Posterior cingulate gyrus (tissue), 11 donors: ENCODE measurements at regions not wholly inside any gene's neighbourhood (a gene's known extent, or its start where the extent isn't known, plus 50 kb on each side); places are given as distances from the start of the nearest gene placed in this dataset.
"Not testable (repeated sequence)": the region's sequence is repeated elsewhere in the genome, so short reads cannot be mapped to it uniquely, and the experiment has no call there.

Experiments used
- DNase-seq, 10 donors: peaks; one replicate each; pipeline versions ENCODE4 v3.0.0 to v3.0.0-alpha.2; 2020 to 2021; ENCODE audit warnings: mixed read lengths in 3 of 10
- intact Hi-C: fragments of 100-400 bp; cut with DNase I; formaldehyde crosslinking; loops from one replicate; pipeline ENCODE4 v1.15.1; 2023

DNA sequence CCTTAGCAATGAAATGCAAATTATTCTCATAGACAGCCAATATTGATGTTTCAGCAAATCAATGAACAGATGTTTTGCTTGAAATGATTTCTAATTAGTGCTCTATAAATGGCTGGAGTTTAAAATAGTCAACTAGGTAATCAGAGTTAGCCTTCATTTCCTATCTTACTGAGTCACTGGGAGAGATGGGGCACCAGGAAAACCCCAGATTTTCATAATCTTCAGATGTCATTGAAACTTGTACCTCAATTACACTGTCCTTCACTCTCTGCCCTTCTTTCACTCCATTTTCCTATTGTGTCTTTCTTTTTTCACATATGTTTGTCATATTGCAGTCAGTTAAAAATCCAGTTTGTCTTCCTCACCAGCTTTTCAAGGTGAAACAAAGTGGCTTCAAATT, 92.7 kb downstream of the C12orf75 start:
- no peak for DNase-seq
- intact Hi-C loops, result no loop called here

DNA sequence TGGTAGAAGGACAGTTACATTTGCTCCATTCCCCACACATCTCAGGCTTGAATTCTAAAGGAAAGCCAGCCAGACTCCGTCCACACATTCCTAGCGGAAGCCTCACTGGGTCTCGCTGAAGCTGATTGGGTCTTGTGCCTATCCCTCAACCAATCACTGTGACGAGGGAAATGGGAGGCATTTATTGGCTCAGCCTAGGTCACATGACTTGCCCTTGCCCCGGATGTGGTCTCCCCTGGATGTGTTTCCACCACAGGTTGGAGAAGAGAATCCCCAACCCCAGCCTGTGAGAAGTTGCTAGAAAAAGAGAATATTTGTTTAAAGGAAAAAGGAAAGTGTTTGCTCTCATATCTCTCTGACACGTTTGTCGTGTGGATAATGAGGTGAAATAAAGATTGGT, 93.4 kb downstream of the C12orf75 start:
- DNase-seq, result no peak
- intact Hi-C loops, result no loop called here

DNA sequence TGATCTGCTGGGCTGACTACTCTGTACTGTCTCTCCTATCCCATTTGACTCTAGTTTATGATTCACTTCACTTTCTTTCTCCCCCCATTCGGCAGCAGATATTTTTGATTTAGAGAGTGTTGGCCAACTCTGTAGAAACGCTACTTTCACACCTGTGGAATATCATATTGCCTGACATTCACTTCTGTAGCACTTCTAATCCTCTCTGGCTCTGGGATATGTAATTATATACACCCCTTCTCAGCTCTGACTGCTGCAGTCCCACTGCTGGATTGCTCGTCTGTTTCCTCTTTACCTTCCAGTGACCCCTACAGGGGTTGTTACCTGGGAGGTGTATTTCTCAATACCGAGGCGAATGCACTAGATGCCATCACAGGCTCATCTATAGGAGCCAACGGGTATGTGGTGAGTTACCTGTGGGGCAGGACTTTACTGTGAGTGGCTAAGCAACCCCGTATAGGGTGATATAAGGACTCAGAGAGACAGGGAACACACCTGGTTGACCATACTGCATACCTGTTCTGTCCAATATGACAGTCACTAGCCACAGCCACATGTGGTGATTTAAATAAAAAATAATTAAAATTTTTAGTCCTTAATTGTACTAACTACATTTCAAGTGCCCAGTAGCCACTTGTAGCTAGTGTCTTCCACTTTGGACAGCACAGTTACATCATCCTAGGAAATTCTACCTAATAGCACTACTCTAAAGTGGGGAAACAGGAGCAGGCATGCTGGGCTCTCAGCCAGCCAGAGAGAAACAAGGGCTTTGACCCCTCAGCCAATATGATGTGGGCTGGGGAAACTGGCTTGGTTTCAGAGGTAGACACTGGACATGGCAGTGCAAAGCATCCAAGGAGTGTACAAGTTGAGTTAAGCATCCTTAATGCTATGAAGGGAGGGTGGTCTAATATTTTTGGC, 95.0 kb downstream of the C12orf75 start:
- intact Hi-C loops, result no loop called here
- DNase-seq, result no peak

DNA sequence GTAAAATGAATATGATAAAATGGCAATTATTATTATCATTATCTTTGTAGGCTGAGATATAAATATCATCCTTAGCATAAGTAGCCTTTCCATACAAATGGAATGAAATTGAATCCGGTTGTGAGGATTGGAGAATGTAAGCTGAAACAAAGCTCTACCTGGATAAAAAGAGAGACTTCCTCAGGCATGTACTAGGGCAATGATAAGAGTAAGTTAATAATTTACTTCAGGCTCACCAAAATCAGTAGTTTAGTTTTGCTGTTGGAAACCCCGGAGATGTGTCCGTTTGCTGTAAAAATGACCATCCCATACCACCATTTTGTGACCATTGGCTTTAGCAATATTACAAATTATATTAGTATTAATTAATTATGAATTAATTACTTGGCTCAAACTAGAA, 96.3 kb downstream of the C12orf75 start:
- no peak for DNase-seq
- intact Hi-C loops, result no loop called here

DNA sequence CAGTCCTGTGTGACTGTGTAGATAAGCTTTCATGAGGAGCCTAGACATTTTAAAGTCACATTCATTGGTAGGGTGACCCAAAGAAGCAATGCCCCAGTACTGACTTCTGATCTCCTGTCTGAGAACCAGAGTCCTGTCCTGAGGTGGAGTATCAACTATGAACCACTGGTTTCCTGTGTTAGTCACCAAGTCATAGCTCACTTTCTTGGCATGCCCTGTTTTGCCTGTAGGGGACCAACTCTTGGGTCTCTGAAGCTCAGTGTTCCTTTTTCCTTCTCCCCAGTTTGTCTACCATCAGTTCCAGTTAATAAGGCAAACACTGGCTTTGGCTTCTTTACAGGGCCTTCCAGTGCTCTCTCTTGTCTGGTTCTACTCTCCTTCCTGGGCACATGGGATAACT, 97.4 kb downstream of the C12orf75 start:
- no peak for DNase-seq
- intact Hi-C loops, result no loop called here

DNA sequence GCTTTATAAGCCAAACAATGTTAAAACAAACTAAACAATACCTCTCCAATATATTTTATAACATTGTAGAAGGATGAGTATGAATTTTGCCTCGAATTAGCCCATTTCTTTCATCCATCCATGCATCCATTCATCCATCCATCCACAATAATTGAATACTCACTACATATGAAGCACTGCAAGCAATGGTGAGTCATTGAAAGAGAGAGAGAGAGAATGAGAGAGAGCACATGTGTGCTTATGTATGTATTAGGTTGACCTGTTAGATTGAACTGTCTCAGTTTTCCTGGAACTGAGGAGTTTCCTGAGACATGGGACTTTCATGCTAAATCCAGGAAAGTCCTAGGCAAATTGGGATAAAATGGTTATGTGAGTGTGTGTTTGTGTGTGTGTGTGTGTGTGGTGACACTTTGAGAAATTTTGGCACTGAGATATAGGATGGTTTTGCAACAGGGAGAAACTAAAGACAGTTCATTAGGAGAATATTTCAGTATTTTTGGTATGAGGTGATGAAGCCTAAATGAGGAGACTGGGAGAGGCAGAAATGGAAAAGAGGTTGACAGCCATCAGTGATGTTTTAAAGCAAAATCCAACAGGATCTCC, 98.4 kb downstream of the C12orf75 start:
- intact Hi-C loops, result no loop called here
- DNase-seq, result no peak

DNA sequence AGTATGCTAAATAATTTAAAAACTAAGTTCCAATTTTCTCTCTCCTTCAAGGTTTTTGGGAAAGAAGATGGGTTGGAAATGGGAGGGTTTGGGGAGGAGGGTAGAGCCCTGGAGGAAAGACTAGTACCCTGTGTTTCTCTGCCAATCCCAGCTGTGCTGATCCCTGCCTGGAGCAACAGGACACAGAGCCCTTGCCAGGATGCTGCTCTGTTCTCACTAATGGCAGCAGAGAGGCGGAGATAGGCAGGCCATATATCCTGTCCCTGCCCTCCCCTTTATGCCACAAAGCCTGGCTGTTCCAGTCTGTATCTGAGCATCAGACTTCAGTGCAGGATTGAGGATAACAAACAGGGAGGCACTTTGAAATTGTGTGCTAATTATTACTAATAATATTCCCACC, 99.0 kb downstream of the C12orf75 start:
- intact Hi-C loops, result no loop called here
- no peak for DNase-seq

- DNase-seq, result no peak
Observed at GRCh38 chr12:105431537-105432100, 101.1 kb downstream of the C12orf75 start.

DNA sequence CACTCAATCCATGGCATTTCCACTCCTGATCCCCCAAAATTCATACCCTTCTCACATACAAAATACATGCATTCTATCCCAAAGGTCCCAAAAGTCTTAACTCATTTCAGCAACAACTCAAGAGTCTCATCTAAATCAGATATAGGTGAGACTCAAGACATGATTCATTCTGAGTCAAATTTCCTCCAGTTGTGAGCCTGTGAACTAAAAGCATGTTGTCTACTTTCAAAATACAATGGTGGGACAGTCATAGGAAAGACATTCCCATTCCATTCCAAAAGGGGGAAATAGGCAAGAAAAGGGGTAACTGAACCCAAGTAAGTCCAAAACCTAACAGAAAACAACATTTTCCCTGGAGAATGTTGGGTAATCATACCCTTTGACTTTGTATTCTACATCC, 103.3 kb downstream of the C12orf75 start:
- no peak for DNase-seq
- intact Hi-C loops, result no loop called here

More at GRCh38 chr12:105431537-105432100, 101.1 kb downstream of the C12orf75 start:
- intact Hi-C loops, result no loop called here

- DNase-seq, result no peak
Observed at GRCh38 chr12:105436636-105437035, 106.1 kb downstream of the C12orf75 start.

DNA sequence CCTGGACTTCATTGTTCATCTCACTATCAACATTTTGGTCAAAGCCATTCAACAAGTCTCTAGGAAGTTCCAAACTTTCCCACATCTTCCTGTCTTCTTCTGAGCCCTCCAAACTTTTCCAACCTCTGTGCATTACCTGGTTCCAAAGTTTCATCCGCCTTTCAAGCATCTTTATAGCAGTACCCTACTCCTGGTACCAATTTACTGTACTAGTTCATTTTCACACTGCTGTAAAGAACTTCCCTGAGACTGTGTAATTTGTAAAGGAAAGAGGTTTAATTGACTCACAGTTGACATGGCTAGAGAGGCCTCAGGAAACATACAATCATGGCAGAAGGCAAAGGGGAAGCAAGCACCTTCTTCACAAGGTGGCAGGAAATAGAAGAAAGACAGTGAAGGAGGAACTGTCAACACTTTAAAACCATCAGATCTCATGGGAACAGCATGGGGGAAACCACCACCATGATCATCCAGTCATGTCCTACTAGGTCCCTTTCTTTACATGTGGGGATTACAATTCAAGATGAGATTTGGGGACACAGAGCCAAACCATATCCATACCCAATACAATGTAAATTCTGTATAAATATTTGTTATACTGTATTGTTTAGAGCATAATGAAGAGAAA, 109.7 kb downstream of the C12orf75 start:
- intact Hi-C loops, result no loop called here
- DNase-seq, result no peak

More at GRCh38 chr12:105436636-105437035, 106.1 kb downstream of the C12orf75 start:
- intact Hi-C loops, result no loop called here

DNA sequence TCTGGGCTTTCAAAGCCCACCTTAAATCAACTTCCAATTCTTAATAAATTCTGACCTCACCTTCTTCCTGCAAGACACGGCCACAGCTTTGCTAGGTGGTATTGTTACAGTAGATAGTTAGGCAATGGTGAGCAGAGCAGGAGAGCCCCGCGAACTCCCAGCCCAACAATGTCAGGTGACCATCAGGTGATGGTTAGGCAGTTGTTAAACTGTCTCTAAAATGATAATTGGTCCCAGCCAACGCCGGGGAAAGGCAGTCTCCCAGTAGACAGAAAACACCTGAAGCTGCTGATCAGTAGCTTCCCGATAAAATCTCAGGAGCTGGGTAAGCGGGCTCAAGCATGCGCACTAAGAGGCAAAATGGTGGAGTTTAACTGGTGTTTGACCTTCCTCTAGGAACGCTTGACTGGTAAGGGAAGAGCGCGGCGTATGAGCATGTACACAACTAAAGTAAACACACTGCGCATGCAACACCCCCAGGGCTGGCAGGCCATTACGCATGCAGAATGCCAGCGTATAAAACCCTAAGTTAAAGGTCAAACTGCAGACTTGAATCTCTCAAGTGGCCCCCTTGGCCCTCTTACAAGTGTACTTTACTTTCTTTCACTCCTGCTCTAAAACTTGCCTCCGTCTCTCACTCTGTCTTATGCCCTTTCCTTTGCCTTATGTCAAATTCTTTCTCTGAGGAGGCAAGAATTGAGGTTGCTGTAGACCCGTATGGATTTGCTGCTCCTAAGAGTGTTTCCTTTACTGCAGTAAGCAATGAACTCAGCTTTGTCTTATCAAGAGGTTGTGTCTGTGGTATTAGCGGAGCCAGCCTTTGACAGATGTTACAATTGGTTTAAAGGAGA, 113.5 kb downstream of the C12orf75 start:
- DNase-seq, result no peak
- intact Hi-C loops, result no loop called here

DNA sequence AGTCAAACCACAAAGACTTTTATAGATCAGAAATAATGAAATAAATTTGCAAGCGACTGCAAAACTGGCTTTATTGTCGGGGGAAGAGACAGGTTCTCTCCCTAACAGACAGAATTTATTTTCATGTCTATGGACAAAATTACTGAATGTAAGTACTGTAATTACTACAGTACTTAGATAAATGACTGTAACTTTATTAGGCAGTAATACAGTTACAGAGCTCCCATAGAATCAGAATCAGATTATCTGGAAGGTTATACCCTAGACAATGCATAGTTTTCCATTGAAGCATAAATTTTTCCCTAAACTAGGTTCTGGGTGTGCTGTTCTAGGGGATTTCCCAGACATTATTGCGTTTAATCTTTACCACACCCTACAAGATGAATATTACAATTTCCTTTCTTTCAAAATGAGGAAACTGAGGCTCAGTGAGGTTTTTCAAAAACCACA, 114.2 kb downstream of the C12orf75 start:
- intact Hi-C loops, result no loop called here
- DNase-seq, result no peak

GRCh38 chr12:105445249-105445648, 114.8 kb downstream of the C12orf75 start:
- intact Hi-C loops, result no loop called here
- DNase-seq, result no peak

DNA sequence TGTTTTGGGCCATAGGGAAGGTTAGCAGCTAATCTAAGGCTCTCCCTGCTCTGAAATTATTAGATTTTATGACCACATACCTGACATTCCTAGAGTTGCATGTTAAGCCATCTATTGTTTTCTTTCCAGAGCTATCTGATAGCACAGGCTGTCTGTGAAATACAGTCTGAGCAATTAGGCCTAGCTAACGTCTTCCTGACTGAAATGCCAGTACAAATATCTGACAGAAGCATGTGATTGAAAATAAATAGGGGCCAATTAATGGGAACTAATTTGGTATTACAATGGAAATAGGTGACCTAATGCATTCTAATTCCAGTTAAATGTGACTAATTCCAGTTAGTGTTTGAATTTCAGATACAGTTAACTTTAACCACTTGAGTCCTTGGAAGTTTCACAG, 115.2 kb downstream of the C12orf75 start:
- DNase-seq, result no peak
- intact Hi-C loops, result no loop called here

DNA sequence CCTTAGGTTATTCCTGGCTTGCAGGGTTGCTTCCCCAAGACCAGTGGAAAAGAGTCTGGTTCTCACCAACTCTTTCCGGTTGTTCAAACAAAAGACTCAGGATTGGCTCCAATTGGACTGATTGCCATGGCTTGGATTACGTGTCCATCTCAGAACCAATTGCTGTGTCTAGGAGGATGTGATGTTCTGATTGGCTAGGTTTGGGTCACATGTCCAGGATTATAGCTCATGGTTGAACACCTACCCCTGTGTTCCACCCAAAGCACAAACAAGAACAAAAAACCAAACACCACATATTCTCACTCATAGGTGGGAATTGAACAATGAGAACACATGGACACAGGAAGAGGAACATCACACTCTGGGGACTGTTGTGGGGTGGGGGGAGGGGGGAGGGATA, 116.0 kb downstream of the C12orf75 start:
- intact Hi-C loops, DNase-seq: not testable (repeated sequence)

DNA sequence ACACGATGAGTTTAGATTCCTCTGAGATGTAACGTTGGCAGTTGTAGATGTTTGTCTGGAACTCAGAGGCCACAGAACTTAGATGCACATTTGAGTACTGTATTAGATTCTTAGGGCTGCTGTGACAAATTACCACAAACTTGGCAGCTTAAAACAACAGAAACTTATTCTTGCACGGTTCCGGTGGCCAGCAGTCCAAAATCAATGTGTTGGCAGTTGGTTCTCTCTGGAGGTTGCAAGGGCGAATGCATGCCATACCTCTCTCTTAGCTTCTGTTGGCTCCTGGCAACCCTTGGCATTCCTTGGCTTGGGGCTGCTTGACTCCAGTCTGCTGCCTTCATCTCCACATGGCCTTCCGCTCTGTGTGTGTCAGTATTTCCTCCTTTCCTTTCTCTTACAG, 118.9 kb downstream of the C12orf75 start:
- DNase-seq, result no peak
- intact Hi-C loops, result no loop called here

DNA sequence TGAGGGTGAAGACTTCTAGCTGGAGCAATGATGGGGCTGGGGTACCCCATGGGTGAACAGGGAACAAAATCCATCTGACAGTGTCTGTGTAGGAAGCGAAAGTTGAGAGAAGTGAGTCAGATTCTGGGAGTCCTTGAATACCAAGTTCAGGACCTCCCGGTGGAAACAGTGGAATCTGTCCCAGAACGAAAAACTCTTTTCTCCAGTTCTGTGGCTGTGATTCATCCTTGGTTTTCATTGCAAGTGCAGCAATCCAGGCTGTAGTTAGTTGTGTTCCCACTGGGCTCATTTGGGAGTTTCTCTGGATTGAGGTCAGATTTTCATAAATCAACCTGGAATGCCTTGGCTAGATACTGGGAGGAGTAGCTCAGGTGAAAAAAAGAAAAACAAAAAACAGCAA, 120.7 kb downstream of the C12orf75 start:
- intact Hi-C loops, result no loop called here
- DNase-seq, result no peak

DNA sequence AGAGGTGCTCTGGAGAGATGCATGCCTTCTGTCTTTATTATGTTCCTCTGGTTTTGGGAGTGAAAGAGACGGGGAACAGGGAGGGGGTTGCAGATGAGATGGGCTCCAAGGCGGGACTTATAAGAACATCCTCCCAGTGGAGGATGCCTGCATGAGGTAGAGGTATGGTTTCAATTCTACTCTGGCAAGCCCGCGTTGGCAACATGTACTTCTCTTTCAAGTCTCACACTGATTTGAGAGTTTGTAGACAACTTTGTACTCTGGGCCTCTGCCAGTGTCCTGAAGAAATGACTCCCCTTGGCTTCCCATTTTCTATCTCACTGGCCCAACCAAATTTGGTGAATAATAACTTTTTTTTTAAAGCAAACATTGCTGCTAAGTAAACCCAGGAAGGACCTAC, 121.3 kb downstream of the C12orf75 start:
- DNase-seq, result no peak
- intact Hi-C loops, result no loop called here

DNA sequence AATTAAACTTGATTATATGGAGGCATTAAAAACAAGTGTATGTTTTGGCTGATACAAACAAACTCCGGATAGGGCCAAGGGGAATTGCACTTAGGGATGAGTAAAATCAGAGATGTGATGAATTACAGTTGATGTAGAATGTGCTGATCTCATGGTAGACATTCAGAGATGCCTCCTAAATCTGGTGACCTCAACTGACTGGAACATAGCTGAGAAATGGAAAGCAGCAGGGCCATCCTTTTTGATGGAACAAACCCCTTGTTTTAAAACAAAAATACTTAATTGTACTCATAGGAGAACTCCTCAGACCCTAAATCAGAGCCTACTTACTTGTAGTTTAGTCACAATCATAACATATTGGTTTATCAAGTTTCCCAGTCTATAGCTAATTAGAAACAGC, 122.8 kb downstream of the C12orf75 start:
- DNase-seq, result no peak
- intact Hi-C loops, result no loop called here
